22Rv1 (cell line): ENCODE measurements at regions not wholly inside any gene's neighbourhood (a gene's known extent, or its start where the extent isn't known, plus 50 kb on each side); places are given as distances from the start of the nearest gene placed in this dataset.

ENCODE experiments used
- H3K27ac ChIP-seq: fragments of 450-650 bp; 2 replicates; pipeline ENCODE4 v1.5.1; 2017
- CTCF ChIP-seq: fragments of 450-650 bp; IDR thresholded peaks from 2 replicates; pipeline ENCODE4 v1.5.1; 2017; ENCODE audit warnings: mild to moderate bottlenecking
- ZFX ChIP-seq: fragments of 450-650 bp; IDR thresholded peaks from 2 replicates; pipeline ENCODE4 v1.6.1; 2017; ENCODE audit warnings: antibody characterized with exemption, borderline replicate concordance

GRCh38 chr9:99488131-99489059 is 266.3 kb downstream of the SEC61B start:
- no peak overlapping the region for H3K27ac ChIP-seq

GRCh38 chr9:99489060-99489413 is 267.0 kb downstream of the SEC61B start:
- no peak for TF ChIP-seq CTCF
- no peak for TF ChIP-seq ZFX

More at GRCh38 chr9:99488131-99489059, 266.3 kb downstream of the SEC61B start:
- TF ChIP-seq ZFX (no peak), CTCF (no peak)

GRCh38 chr9:99490729-99491128 is 268.6 kb downstream of the SEC61B start:
- H3K27ac ChIP-seq: no peak overlapping the region
- TF ChIP-seq CTCF (no peak), ZFX (no peak)

More at GRCh38 chr9:99489060-99489413, 267.0 kb downstream of the SEC61B start:
- no peak overlapping the region for H3K27ac ChIP-seq

GRCh38 chr9:99491408-99492158 is 269.5 kb downstream of the SEC61B start:
- no peak for TF ChIP-seq CTCF
- TF ChIP-seq ZFX: no peak
- H3K27ac ChIP-seq: no peak overlapping the region

- no peak overlapping the region for H3K27ac ChIP-seq
- no peak for TF ChIP-seq CTCF
- TF ChIP-seq ZFX: no peak
These were observed 275.6 kb downstream of the SEC61B start for GRCh38 chr9:99497641-99498040.

- H3K27ac ChIP-seq: peak overlapping the region; percentile 35; the same call in 1 of the 2 replicates
These were observed 276.9 kb downstream of the SEC61B start for GRCh38 chr9:99498979-99499378.

GRCh38 chr9:99505936-99506335 is 283.9 kb downstream of the SEC61B start:
- TF ChIP-seq ZFX (no peak), CTCF (no peak)
- H3K27ac ChIP-seq: no peak overlapping the region
